ENCODE measurements at regions not wholly inside any gene's neighbourhood (a gene's known extent, or its start where the extent isn't known, plus 50 kb on each side); places are given as distances from the start of the nearest gene placed in this dataset.
"Not testable (repeated sequence)": the region's sequence is repeated elsewhere in the genome, so short reads cannot be mapped to it uniquely, and the experiment has no call there.

- TF ChIP-seq OSR1 (CRISPR knock-in tag; IDR thresholded peaks at IDR 0.05), result no peak
- no peak for TF ChIP-seq ARNTL (CRISPR knock-in tag; IDR thresholded peaks at IDR 0.05; ENCODE audit: borderline replicate concordance, low read depth)
- TF ChIP-seq TCF4 (CRISPR knock-in tag; IDR thresholded peaks at IDR 0.05; ENCODE audit: borderline replicate concordance), result no peak
- no peak for TF ChIP-seq CREB5 (CRISPR knock-in tag; IDR thresholded peaks at IDR 0.05; ENCODE audit: low read depth)
- no peak for TF ChIP-seq ZNF565 (CRISPR knock-in tag; conservative IDR thresholded peaks at IDR 0.05; ENCODE audit: low read depth)
- no peak for TF ChIP-seq PATZ1 (CRISPR knock-in tag; IDR thresholded peaks at IDR 0.05; ENCODE audit: borderline replicate concordance)
- TF ChIP-seq ZFP3 (CRISPR knock-in tag; IDR thresholded peaks at IDR 0.05), result no peak
- no peak for TF ChIP-seq CSDC2 (CRISPR knock-in tag; IDR thresholded peaks at IDR 0.05)
- no peak for TF ChIP-seq GLIS3 (CRISPR knock-in tag; IDR thresholded peaks at IDR 0.05)
- TF ChIP-seq TSHZ2 (CRISPR knock-in tag; IDR thresholded peaks at IDR 0.05), result no peak
- TF ChIP-seq ZNF8 (CRISPR knock-in tag; IDR thresholded peaks at IDR 0.05), result no peak
- no peak for TF ChIP-seq POU6F1 (CRISPR knock-in tag; IDR thresholded peaks at IDR 0.05; ENCODE audit: borderline replicate concordance, low read depth)
- no peak for TF ChIP-seq ISL1 (CRISPR knock-in tag; IDR thresholded peaks at IDR 0.05)
- TF ChIP-seq SNAI2 (CRISPR knock-in tag; IDR thresholded peaks at IDR 0.05), result no peak
- ATAC-seq, result no peak
Observed at GRCh38 chr16:88128556-88128955, 177.3 kb downstream of the BANP start.

GRCh38 chr16:88129133-88129532 is 177.9 kb downstream of the BANP start:
- not testable (repeated sequence) for ATAC-seq

- no peak for TF ChIP-seq ZNF70 (CRISPR knock-in tag; IDR thresholded peaks at IDR 0.05)
- no peak for TF ChIP-seq ZNF565 (CRISPR knock-in tag; conservative IDR thresholded peaks at IDR 0.05; ENCODE audit: low read depth)
- TF ChIP-seq CSDC2 (CRISPR knock-in tag; IDR thresholded peaks at IDR 0.05), result no peak
- TF ChIP-seq RARB (CRISPR knock-in tag; IDR thresholded peaks at IDR 0.05), result no peak
- TF ChIP-seq GLIS3 (CRISPR knock-in tag; IDR thresholded peaks at IDR 0.05), result no peak
- no peak for TF ChIP-seq PPARA (CRISPR knock-in tag; IDR thresholded peaks at IDR 0.05; ENCODE audit: borderline replicate concordance)
- no peak for TF ChIP-seq CREB5 (CRISPR knock-in tag; IDR thresholded peaks at IDR 0.05; ENCODE audit: low read depth)
- TF ChIP-seq ZNF8 (CRISPR knock-in tag; IDR thresholded peaks at IDR 0.05), result no peak
- TF ChIP-seq TCF4 (CRISPR knock-in tag; IDR thresholded peaks at IDR 0.05; ENCODE audit: borderline replicate concordance), result no peak
- TF ChIP-seq ISL1 (CRISPR knock-in tag; IDR thresholded peaks at IDR 0.05), result no peak
- no peak for TF ChIP-seq ARNTL (CRISPR knock-in tag; IDR thresholded peaks at IDR 0.05; ENCODE audit: borderline replicate concordance, low read depth)
- no peak for TF ChIP-seq CSRNP3 (CRISPR knock-in tag; IDR thresholded peaks at IDR 0.05)
- TF ChIP-seq POU6F1 (CRISPR knock-in tag; IDR thresholded peaks at IDR 0.05; ENCODE audit: borderline replicate concordance, low read depth), result no peak
- no peak for TF ChIP-seq ZC3H10 (CRISPR knock-in tag; IDR thresholded peaks at IDR 0.05)
- TF ChIP-seq TOX (CRISPR knock-in tag; IDR thresholded peaks at IDR 0.05; ENCODE audit: borderline replicate concordance), result no peak
- no peak for TF ChIP-seq ESRRG (CRISPR knock-in tag; IDR thresholded peaks at IDR 0.05)
- TF ChIP-seq BACH2 (CRISPR knock-in tag; IDR thresholded peaks at IDR 0.05; ENCODE audit: borderline replicate concordance), result no peak
- no peak for TF ChIP-seq ZFP30 (CRISPR knock-in tag; IDR thresholded peaks at IDR 0.05)
- no peak for TF ChIP-seq ZFP3 (CRISPR knock-in tag; IDR thresholded peaks at IDR 0.05)
- TF ChIP-seq PATZ1 (CRISPR knock-in tag; IDR thresholded peaks at IDR 0.05; ENCODE audit: borderline replicate concordance), result no peak
- no peak for ATAC-seq
Observed at GRCh38 chr16:88130016-88130415, 178.8 kb downstream of the BANP start.
